C4-2B (cell line): ENCODE measurements at regions not wholly inside any gene's neighbourhood (a gene's known extent, or its start where the extent isn't known, plus 50 kb on each side); places are given as distances from the start of the nearest gene placed in this dataset.

Source experiments
- ZFX ChIP-seq: fragments of 450-650 bp; IDR thresholded peaks from 2 replicates; pipeline ENCODE4 v1.6.1; 2017
- TF ChIP-seq, protein P1 (sequence below): fragments of 450-650 bp; conservative IDR thresholded peaks from 2 replicates; pipeline ENCODE4 v1.5.1; 2017; ENCODE audit warnings: mild to moderate bottlenecking

DNA sequence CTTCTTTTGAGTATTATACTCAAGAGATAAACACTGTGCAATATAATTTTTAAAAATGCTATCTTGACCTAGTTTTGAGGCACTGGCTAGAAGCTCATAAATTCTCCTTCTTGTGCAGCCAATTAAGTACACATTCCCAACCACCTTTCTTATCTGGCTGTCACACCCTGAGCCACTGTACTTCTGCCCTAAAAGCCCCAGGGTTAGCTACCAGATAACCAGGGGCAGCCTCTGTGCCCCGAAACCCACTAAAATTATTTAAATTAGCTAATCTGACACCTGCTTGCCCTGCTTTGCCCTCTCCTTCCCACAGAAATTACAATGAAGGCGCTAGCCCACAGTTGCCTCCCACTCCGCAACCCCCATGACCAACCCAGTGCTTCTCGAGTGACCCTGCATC lies 597.3 kb upstream of the TYRP1 start:
- TF ChIP-seq, protein P1, sequence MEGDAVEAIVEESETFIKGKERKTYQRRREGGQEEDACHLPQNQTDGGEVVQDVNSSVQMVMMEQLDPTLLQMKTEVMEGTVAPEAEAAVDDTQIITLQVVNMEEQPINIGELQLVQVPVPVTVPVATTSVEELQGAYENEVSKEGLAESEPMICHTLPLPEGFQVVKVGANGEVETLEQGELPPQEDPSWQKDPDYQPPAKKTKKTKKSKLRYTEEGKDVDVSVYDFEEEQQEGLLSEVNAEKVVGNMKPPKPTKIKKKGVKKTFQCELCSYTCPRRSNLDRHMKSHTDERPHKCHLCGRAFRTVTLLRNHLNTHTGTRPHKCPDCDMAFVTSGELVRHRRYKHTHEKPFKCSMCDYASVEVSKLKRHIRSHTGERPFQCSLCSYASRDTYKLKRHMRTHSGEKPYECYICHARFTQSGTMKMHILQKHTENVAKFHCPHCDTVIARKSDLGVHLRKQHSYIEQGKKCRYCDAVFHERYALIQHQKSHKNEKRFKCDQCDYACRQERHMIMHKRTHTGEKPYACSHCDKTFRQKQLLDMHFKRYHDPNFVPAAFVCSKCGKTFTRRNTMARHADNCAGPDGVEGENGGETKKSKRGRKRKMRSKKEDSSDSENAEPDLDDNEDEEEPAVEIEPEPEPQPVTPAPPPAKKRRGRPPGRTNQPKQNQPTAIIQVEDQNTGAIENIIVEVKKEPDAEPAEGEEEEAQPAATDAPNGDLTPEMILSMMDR: no peak
- TF ChIP-seq ZFX: no peak
